ENCODE measurements at regions not wholly inside any gene's neighbourhood (a gene's known extent, or its start where the extent isn't known, plus 50 kb on each side); places are given as distances from the start of the nearest gene placed in this dataset.

DNA sequence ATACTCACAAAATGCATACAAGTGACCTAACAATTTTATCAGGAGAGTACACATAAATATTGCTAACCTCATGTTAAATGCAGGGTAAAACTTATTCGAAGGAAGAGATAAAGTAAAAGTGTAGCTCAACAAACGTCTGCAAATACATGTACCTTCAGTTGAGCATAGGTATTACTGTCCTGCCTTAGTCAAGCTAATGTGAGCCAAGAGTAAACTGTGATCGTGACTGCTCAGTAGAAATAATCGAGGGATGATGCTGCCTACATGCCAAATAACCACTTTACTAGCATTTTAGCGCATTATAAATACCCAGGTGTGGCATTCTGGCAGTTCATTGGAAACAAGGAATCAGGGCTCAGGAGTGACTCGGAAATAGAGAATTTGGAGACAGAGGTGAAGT is 779.5 kb downstream of the SOCS6 start:
- TF ChIP-seq, protein P1, sequence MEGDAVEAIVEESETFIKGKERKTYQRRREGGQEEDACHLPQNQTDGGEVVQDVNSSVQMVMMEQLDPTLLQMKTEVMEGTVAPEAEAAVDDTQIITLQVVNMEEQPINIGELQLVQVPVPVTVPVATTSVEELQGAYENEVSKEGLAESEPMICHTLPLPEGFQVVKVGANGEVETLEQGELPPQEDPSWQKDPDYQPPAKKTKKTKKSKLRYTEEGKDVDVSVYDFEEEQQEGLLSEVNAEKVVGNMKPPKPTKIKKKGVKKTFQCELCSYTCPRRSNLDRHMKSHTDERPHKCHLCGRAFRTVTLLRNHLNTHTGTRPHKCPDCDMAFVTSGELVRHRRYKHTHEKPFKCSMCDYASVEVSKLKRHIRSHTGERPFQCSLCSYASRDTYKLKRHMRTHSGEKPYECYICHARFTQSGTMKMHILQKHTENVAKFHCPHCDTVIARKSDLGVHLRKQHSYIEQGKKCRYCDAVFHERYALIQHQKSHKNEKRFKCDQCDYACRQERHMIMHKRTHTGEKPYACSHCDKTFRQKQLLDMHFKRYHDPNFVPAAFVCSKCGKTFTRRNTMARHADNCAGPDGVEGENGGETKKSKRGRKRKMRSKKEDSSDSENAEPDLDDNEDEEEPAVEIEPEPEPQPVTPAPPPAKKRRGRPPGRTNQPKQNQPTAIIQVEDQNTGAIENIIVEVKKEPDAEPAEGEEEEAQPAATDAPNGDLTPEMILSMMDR (IDR thresholded peaks at IDR 0.05) = no peak

DNA sequence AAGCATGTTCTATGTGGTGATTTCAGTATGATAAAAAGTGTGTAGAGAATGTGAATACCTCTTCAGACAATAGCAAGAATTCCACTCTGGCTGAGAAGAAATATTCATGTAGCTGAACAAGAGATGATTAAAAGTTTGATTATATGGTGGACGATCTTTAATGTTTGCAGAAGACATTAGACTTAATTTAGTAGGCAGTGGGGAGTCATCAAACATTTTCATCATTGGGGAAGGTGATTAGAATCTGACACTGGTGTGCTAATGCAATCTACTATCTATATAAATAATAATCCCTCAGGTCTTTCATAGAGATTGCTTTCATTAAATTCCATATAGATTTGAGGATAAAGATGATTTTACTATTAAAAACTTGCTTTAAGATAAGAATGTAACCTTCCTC is 761.0 kb downstream of the SOCS6 start:
- TF ChIP-seq, protein P1 (IDR thresholded peaks at IDR 0.05) = no peak

DNA sequence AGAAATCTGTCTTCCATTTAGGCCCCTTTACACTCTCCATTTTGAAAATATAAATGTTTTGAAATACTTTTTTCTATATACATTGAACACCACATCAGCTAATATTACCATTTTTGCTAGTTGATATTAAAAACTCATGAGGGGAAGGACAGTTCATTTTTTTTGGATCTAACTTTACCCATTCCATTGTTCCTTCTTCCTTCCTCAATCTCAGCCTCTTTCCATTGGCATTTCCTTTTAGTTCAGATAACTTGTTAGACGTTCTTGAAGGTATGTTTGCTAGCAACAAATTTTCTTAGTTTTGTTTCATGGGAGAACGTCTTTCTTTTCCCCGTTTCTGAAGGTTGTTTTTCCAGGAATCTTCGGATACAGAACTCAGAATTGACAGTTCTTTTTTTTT is 759.0 kb downstream of the SOCS6 start:
- TF ChIP-seq, protein P1 (IDR thresholded peaks at IDR 0.05) = no peak

DNA sequence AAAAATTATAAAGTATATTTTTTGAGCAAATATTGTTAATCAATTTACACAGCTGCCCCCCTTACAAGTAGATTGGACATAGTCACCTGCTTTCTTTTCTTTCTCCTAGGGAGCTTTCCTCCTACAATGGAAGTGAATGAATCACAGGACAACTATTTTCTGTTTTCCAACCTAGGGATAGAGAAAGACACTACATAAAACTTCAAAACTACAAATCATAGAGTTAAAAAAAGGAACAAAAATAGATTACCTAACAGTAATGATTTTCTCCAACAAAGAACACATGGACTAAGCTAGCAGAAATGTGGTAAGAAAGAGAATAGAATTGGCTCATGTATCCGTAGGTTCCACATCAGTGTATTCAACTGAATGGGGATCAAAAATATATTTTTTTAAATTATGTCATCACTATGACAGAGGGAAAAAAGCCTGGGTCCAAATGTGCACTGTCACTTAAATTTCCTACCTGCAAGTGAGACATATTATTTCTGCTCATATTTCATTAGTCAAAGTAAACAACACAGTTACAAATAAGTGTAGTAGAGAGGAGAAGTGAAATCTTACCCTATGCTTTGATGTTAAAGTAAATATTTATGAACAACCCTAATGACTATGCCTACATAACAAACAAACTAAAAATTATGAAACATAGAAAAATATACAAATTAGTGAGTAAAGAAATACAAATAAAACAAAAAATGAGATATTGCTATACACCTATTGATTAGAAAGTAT is 756.7 kb downstream of the SOCS6 start:
- TF ChIP-seq, protein P1 (IDR thresholded peaks at IDR 0.05) = no peak

DNA sequence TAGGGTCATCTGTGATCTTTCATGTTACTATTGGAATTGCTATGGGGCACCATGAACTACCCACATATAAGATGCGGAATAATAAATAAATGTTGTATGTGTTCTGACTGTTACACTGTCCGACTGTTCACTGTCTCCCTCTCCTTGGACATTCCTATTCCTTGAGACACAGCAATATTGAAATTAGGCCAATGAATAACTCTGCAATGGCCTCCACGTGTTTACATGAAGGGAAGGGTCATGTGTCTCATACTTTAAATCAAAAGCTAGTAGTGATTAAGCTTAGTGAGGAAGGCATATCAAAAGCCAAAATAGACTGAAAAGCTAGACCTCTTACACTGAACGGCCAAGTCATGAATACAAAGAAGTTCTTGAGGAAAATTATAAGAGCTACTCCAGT is 751.3 kb downstream of the SOCS6 start:
- TF ChIP-seq, protein P1 (IDR thresholded peaks at IDR 0.05) = no peak

DNA sequence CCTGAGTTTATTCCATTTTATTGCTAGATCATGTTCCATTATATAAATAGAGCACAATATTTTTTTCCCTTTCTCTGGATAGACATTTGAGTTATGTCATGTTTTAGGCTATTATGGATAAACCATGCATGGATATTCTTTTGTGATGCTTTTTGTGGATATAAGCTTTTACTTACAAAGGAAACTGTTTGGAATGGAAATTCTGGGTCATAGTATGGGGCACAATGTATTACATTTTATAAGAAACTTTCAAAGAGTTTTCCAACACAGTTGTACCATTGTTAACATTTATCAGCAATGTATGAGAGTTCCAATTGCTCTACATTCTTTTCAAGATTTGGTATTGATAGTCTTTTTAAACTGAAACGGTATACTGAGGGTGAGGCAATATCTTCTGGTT is 749.4 kb downstream of the SOCS6 start:
- TF ChIP-seq, protein P1 (IDR thresholded peaks at IDR 0.05) = no peak

DNA sequence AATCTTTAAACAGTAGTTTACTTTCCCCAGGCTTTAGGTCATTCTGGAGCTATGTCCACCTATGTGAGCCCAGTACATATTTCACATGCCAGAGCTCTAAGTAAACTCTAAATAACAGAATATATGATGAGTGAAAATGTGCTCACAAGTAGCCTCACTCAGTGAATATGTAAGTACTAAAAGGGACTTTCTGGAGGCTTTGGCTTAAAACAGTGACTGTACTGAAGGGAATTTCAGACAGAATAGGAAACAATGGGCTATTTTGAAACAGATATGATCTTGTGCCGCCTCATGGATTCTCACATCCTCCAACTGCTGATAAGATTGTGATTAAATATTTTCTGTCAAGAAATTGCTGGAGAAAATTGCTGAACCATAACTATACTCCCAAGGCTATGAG is 747.9 kb downstream of the SOCS6 start:
- TF ChIP-seq, protein P1 (IDR thresholded peaks at IDR 0.05) = no peak

DNA sequence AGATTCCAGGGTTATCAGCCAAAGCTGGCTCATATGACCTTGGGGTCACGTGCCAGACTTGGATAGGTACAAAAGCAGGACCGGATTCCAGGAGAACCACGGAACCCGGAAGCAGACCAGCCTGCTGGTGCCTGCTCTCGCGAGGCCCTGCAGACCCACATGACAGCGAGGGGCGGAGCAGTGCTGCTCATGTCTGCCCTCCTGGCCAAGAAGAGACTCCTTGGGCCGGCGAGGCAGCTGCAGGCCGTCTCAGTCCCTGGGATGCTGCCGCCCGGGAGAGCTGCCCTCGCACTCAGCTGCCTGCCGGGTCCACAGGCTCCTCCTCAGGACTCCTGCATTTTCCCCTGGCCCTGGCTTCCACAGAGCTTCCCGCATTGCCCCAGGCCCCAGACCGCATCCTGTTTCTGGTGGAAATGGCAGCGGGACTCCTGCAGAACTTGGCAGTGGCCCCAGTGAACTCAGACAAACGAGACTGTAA is 739.5 kb downstream of the SOCS6 start:
- TF ChIP-seq, protein P1 (IDR thresholded peaks at IDR 0.05) = no peak
